ENCODE measurements at regions not wholly inside any gene's neighbourhood (a gene's known extent, or its start where the extent isn't known, plus 50 kb on each side); places are given as distances from the start of the nearest gene placed in this dataset.
"Not testable (repeated sequence)": the region's sequence is repeated elsewhere in the genome, so short reads cannot be mapped to it uniquely, and the experiment has no call there.

GRCh38 chrX:121457096-121457495 lies 409.7 kb downstream of the GLUD2 start:
- DNase-seq = no peak

DNA sequence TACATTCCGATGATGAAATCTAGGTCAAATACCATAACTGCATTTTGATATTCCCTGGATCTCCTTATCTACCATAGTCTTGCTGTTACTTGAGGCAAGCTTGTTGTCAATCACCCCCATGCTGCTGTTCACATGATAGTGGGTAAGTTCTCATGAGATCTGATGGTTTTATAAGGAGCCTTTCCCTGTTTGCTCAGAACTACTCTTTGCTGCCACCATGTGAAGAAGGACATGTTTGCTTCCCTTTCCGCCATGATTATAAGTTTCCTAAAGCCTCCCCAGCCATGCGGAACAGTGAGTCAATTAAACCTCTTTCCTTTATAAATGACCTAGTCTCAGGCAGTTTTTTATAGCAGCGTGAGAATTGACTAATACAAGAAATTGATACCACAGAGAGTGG lies 432.0 kb downstream of the GLUD2 start:
- DNase-seq = no peak

GRCh38 chrX:121496966-121497365 lies 449.6 kb downstream of the GLUD2 start:
- no peak for DNase-seq

- no peak for DNase-seq
Observed at GRCh38 chrX:121504153-121504552, 456.7 kb downstream of the GLUD2 start.

DNA sequence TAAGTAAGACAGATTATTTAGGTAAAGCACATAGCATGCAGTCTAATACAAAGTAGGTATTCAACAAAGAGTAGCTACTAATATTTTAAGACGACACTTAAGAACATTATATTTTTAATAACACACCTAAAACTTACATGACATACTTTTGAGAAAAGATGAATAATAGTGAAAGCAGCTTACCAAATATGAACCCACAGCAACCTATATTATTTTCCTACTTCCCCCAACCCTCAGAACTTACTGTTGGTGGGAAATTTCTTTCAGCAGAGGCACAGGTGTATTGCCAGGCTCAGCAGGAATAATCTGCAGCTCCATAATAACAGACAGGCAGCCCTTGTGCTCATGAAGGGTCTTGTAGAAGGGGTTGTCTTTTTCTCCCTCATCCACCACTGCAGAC lies 498.9 kb downstream of the GLUD2 start:
- DNase-seq = no peak

DNA sequence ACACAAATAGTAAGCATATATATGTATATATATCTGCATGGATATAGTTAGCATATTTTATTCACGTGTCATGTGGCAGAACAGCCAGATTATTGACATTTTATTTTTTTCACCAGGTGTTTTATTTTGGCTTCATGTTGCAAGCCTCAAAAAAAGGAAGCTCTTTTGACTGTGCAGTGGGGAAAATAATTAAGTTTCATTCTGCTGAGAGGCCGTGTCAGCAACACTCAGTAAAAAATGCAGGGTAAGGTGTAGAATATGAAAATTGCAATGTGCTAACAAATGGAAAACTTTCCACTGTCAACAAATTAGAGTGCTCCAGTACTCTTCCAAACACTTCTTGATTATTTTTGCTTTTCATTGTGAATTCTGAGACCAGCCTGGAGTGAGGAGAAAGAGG lies 511.5 kb downstream of the GLUD2 start:
- DNase-seq = no peak

- no peak for DNase-seq
Observed at GRCh38 chrX:121562616-121563015, 515.2 kb downstream of the GLUD2 start.

DNA sequence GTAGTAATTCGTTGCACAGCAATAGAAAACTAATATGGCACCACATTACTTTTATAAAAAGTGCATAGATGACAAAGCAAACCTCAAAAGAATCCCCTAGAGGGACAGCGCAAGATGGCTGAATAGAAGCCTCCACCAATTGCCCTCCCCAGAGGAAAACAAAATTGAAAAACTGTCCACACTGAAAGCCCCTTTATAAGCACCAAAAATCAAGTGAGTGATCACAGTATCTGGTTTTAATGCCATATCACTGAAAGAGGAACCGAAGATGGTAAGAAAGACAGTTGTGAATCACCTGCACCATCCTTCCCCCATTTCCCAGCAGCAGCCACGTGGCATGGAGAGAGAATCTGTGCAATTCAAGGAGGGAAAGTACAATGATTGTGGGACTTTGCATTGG lies 522.2 kb downstream of the GLUD2 start:
- DNase-seq = no peak

GRCh38 chrX:121570072-121570841 lies 522.8 kb downstream of the GLUD2 start:
- no peak for DNase-seq

DNA sequence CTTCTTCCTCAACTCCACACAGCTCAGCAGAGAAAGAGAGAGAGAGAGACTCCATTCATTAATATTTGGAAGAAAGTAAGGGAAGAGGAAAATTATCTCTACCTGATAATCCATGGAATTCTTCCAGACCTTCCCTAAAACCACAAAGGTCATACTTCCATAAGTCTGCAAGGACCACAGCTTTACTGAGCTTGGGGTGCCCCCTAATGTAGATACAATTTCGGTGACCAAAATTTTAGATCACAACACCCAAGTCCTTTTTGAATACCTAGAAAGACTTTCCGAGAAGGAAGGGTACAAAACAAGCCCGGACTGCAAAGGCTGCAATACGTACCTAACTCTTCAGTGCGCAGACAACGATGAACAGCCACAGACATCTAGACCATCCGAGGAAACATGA lies 523.9 kb downstream of the GLUD2 start:
- no peak for DNase-seq

- DNase-seq = not testable (repeated sequence)
Observed at GRCh38 chrX:121574384-121574783, 527.0 kb downstream of the GLUD2 start.

GRCh38 chrX:121579016-121579760 lies 531.8 kb downstream of the GLUD2 start:
- peak in 1 of 2 donors; percentile 11 for DNase-seq

GRCh38 chrX:121581885-121582284 lies 534.5 kb downstream of the GLUD2 start:
- no peak for DNase-seq

DNA sequence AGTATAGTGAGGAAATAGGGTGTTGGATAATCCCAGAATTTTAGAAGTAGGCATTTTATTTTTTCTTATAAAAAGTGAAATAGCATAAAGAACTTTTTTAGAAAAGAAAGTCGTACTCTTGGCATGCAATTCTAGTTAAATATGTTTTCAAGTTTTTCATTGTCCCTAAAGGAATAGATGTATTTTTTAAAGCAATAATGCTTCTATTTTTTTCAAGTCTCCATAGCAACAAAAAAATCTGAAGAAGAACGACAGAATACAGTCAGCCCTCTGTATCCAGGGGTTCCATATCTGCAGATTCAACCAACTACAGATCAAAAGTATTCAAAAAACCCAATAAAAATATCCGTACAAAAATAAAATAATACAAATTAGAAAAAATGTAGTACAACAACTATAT lies 538.2 kb downstream of the GLUD2 start:
- no peak for DNase-seq

- no peak for DNase-seq
Observed at GRCh38 chrX:121592884-121593283, 545.5 kb downstream of the GLUD2 start.

DNA sequence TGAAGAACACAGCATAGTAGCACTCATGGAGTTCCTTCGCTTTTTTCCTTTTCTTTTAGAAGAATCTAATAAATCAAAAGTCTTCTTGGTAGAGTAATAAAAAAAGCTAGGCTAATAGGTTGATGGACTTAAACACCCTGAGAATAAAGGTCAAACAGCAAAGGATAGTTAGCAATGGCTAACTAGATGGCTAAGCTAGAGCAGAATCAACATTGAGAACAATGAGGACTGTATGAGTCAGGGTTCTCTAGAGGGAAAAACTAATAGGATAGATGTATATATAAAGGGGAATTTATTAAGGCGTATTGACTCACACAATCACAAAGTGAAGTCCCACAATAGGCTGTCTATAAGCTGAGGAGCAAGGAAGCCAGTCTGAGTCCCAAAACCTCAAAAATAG lies 550.9 kb downstream of the GLUD2 start:
- no peak for DNase-seq

GRCh38 chrX:121635141-121635540 lies 587.7 kb downstream of the GLUD2 start:
- DNase-seq = no peak

DNA sequence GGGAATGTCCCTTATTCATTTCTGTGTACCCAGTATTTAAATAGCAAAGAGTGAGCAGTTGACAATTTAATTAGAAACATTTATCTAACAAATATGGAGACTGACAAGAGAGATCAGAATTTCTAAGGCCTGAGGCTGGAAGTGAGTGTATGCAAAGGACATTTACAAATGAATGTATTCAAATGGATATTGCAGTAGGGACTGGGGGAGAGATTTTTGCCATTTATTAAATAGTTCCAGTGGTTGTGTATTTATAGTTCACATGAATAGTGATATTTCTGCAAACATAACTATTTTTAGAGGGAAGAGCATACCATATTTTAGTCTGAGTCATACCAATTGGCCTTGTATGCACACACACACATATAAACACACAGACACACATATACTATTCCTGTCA lies 592.4 kb downstream of the GLUD2 start:
- no peak for DNase-seq

GRCh38 chrX:121641560-121641959 lies 594.1 kb downstream of the GLUD2 start:
- DNase-seq = no peak

DNA sequence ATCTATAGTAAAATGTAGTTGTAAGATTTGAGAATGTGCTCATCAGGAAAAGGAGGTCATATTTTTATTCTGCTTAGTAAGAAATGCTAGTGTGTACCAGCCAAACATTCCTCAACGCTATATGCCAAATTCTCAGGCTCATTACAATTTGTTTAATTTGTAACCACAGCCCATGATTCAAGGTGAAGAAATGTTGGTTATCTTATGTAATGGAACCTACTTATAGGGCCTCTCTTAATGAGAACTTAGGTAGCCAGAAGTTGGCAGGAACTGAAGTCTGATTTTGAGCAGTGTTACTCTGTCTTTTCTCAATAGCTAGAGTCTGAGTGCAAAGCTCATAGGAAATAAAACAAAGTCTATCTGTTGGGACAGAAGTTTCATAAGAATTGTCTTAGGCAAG lies 595.0 kb downstream of the GLUD2 start:
- no peak for DNase-seq

DNA sequence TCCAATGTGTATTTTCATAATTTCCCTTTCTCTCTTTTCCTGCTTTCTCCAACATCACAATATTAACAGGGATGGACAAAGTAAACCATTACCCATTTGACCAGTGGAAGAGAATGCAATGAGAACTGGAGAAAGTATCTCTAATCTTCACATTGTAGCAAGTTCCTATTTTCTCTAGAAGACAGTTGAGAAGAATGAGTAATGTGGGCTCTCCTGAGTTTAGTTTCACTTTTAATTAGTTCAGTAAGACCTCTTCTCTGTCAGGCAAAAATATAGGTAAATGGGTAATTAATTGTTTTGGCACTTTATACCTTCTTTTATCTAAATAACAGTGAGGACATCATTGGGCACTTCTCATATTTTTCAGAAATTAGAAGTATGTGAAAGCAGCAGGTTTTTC lies 602.0 kb downstream of the GLUD2 start:
- no peak for DNase-seq

GRCh38 chrX:121655276-121655675 lies 607.9 kb downstream of the GLUD2 start:
- DNase-seq = no peak

DNA sequence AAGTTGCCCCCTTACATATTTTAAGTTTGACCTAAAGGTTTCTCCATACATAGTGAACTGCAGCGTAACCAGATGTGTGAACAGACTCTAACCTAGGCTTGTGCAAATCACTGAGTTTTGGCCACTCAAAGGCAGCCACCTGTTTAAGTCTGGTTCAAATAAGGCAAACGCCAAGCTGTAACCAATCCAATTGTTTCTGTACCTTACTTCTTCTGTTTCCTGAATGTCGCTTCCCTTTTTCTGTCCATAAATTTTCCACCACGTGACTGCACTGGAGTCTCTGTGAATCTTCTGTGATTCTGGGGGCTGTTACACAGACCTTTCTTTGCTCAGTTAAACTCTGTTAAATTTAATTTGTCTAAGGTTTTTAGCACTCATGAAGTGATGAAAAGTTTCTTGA lies 618.8 kb downstream of the GLUD2 start:
- no peak for DNase-seq

DNA sequence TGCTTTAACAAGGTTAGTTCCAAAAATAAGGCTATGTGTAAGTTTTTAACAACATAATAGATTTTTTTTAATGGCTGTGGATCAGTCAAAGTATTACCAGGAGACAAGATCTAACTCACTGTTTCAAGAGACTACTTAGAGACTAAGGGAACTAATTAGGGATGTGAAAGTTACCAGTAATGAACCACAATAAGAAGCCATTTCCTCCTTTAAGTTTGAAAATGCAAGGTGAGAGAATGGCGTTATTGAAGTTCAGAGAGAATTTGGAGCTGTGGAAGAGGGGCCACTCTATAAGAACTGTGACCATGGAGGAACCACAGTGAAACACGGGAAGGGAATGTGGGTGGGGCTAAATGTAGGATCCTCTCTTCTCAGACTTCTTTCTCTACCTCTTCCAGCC lies 624.2 kb downstream of the GLUD2 start:
- DNase-seq = no peak

GRCh38 chrX:121709236-121709635 lies 661.8 kb downstream of the GLUD2 start:
- not testable (repeated sequence) for DNase-seq
